Loucy (cell line): ENCODE measurements at regions not wholly inside any gene's neighbourhood (a gene's known extent, or its start where the extent isn't known, plus 50 kb on each side); places are given as distances from the start of the nearest gene placed in this dataset.

Source experiments
- H2AFZ ChIP-seq: fragments of 200-600 bp; sonication (generic); 2 replicates; pipeline ENCODE4 v1.6.0; 2016; ENCODE audit warnings: antibody characterized with exemption, mild to moderate bottlenecking, low read length, moderate library complexity
- H3F3A ChIP-seq: fragments of 200-600 bp; 2 replicates; pipeline ENCODE4 v1.6.0; 2016; ENCODE audit warnings: antibody characterized with exemption, low read depth, mild to moderate bottlenecking
- H3K27me3 ChIP-seq: fragments of 200-600 bp; sonication (generic); 2 replicates; pipeline ENCODE4 v1.6.1; 2014; ENCODE audit warnings: low read length, mild to moderate bottlenecking; ENCODE audit not compliant: insufficient read depth, poor library complexity, severe bottlenecking
- H3K36me3 ChIP-seq: fragments of 200-600 bp; sonication (generic); 2 replicates; pipeline ENCODE4 v1.6.1; 2016; ENCODE audit warnings: low read length; ENCODE audit not compliant: insufficient read depth
- H3K4me1 ChIP-seq: fragments of 200-600 bp; sonication (generic); 2 replicates; pipeline ENCODE4 v1.5.1; 2014; ENCODE audit warnings: low read length, mild to moderate bottlenecking; ENCODE audit not compliant: insufficient read depth, poor library complexity, severe bottlenecking
- H3K4me2 ChIP-seq: fragments of 200-600 bp; sonication (generic); 2 replicates; pipeline ENCODE4 v1.6.0; 2014; ENCODE audit warnings: antibody characterized with exemption, low read length, low read depth, mild to moderate bottlenecking; ENCODE audit not compliant: poor library complexity, severe bottlenecking
- H3K4me3 ChIP-seq: fragments of 200-600 bp; sonication (generic); 2 replicates; pipeline ENCODE4 v1.5.1; 2014; ENCODE audit warnings: low read length, mild to moderate bottlenecking, mixed read lengths; ENCODE audit not compliant: poor library complexity, severe bottlenecking
- H3K79me2 ChIP-seq: fragments of 200-600 bp; sonication (generic); 2 replicates; pipeline ENCODE4 v1.6.1; 2014; ENCODE audit warnings: low read length; ENCODE audit not compliant: insufficient read depth
- H3K9ac ChIP-seq: fragments of 200-600 bp; sonication (generic); 2 replicates; pipeline ENCODE4 v1.6.0; 2014; ENCODE audit warnings: mild to moderate bottlenecking, low read depth, low read length, moderate library complexity; ENCODE audit not compliant: poor library complexity, severe bottlenecking
- H3K9me2 ChIP-seq: fragments of 200-600 bp; sonication (generic); replicated peaks from 2 replicates; pipeline ENCODE4 v1.6.1; 2016; ENCODE audit warnings: low read depth, low read length, mixed read lengths
- H3K9me3 ChIP-seq: fragments of 200-600 bp; sonication (generic); 2 replicates; pipeline ENCODE4 v1.6.1; 2014; ENCODE audit warnings: mild to moderate bottlenecking, antibody characterized with exemption, low read length, low read depth; ENCODE audit not compliant: insufficient read depth
- H4K20me1 ChIP-seq: fragments of 200-600 bp; sonication (generic); 2 replicates; pipeline ENCODE4 v1.6.0; 2014; ENCODE audit warnings: antibody characterized with exemption, low read length, mild to moderate bottlenecking; ENCODE audit not compliant: insufficient read depth, poor library complexity, severe bottlenecking
- EZH2phosphoT487 ChIP-seq: fragments of 200-600 bp; IDR thresholded peaks from 2 replicates; pipeline ENCODE4 v1.6.1; 2018; ENCODE audit warnings: antibody characterized with exemption, mild to moderate bottlenecking, moderate library complexity, borderline replicate concordance
- TF ChIP-seq, protein P1 (sequence below): fragments of 200-600 bp; sonication (generic); conservative IDR thresholded peaks from 2 replicates; pipeline ENCODE4 v1.5.1; 2014; ENCODE audit warnings: mild to moderate bottlenecking, antibody characterized with exemption, low read length

GRCh38 chr6:145141572-145141971, 593.7 kb downstream of the EPM2A start:
- H3K4me2 ChIP-seq = no peak overlapping the region
- H3K4me1 ChIP-seq = no peaks in the 10 kb centered on the region
- no peaks in the 10 kb centered on the region for H3F3A ChIP-seq
- no peaks in the 10 kb centered on the region for H3K27me3 ChIP-seq
- H2AFZ ChIP-seq = no peak overlapping the region
- H3K36me3 ChIP-seq = no peaks in the 10 kb centered on the region
- H3K9ac ChIP-seq = no peak overlapping the region
- TF ChIP-seq EZH2phosphoT487 = no peak
- H3K79me2 ChIP-seq = no peaks in the 10 kb centered on the region
- H3K4me3 ChIP-seq = no peak overlapping the region
- H4K20me1 ChIP-seq = no peaks in the 10 kb centered on the region
- H3K9me2 ChIP-seq = no peaks in the 10 kb centered on the region
- H3K9me3 ChIP-seq = no peaks in the 10 kb centered on the region

DNA sequence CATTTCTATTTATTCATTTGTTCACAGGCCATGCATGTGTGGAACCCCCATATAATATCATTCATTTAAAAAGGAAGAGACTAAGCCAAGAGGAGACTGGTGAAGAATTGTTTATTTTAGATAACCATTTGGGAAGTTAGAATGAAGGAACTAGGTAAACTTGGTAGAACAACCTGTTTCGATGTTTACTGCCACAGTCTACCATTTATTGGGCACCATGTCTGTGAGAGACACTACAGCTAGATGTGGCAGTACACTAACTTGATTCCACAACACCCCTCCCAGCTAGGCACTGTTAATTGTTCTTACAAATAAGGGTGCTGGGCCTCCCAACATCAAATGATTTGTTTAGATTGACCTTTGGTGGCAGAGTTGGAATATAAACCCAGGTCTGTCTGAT, 592.4 kb downstream of the EPM2A start:
- H3K79me2 ChIP-seq = no peaks in the 10 kb centered on the region
- no peaks in the 10 kb centered on the region for H3K27me3 ChIP-seq
- H3F3A ChIP-seq = no peaks in the 10 kb centered on the region
- no peak overlapping the region for H3K9ac ChIP-seq
- no peaks in the 10 kb centered on the region for H3K36me3 ChIP-seq
- no peak overlapping the region for H3K4me2 ChIP-seq
- H3K4me3 ChIP-seq = no peak overlapping the region
- TF ChIP-seq, protein P1, sequence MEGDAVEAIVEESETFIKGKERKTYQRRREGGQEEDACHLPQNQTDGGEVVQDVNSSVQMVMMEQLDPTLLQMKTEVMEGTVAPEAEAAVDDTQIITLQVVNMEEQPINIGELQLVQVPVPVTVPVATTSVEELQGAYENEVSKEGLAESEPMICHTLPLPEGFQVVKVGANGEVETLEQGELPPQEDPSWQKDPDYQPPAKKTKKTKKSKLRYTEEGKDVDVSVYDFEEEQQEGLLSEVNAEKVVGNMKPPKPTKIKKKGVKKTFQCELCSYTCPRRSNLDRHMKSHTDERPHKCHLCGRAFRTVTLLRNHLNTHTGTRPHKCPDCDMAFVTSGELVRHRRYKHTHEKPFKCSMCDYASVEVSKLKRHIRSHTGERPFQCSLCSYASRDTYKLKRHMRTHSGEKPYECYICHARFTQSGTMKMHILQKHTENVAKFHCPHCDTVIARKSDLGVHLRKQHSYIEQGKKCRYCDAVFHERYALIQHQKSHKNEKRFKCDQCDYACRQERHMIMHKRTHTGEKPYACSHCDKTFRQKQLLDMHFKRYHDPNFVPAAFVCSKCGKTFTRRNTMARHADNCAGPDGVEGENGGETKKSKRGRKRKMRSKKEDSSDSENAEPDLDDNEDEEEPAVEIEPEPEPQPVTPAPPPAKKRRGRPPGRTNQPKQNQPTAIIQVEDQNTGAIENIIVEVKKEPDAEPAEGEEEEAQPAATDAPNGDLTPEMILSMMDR = no peak
- no peak for TF ChIP-seq EZH2phosphoT487
- no peaks in the 10 kb centered on the region for H3K9me2 ChIP-seq
- no peaks in the 10 kb centered on the region for H3K9me3 ChIP-seq
- no peaks in the 10 kb centered on the region for H3K4me1 ChIP-seq
- no peak overlapping the region for H2AFZ ChIP-seq
- no peaks in the 10 kb centered on the region for H4K20me1 ChIP-seq

GRCh38 chr6:145143379-145143778, 591.9 kb downstream of the EPM2A start:
- Histone ChIP-seq H4K20me1 (no peaks in the 10 kb centered on the region), H3K9me3 (no peaks in the 10 kb centered on the region)
- TF ChIP-seq, protein P1 = no peak
- TF ChIP-seq EZH2phosphoT487 = no peak

GRCh38 chr6:145147559-145147958, 587.8 kb downstream of the EPM2A start:
- Histone ChIP-seq H3K4me3 (no peak overlapping the region), H3K9me3 (no peaks in the 10 kb centered on the region), H3K36me3 (no peaks in the 10 kb centered on the region), H3F3A (no peaks in the 10 kb centered on the region), H3K9ac (no peak overlapping the region), H3K4me1 (no peaks in the 10 kb centered on the region), H3K9me2 (no peaks in the 10 kb centered on the region), H2AFZ (no peak overlapping the region), H3K27me3 (no peaks in the 10 kb centered on the region), H3K79me2 (no peaks in the 10 kb centered on the region), H3K4me2 (no peak overlapping the region), H4K20me1 (no peaks in the 10 kb centered on the region)
- TF ChIP-seq, protein P1 = no peak
- TF ChIP-seq EZH2phosphoT487 = no peak

More at GRCh38 chr6:145143379-145143778, 591.9 kb downstream of the EPM2A start:
- H3K79me2 ChIP-seq = no peaks in the 10 kb centered on the region
- no peak overlapping the region for H3K9ac ChIP-seq
- no peak overlapping the region for H3K4me3 ChIP-seq
- H3K9me2 ChIP-seq = no peaks in the 10 kb centered on the region
- no peak overlapping the region for H2AFZ ChIP-seq
- H3K36me3 ChIP-seq = no peaks in the 10 kb centered on the region
- H3K4me2 ChIP-seq = no peak overlapping the region
- H3F3A ChIP-seq = no peaks in the 10 kb centered on the region
- no peaks in the 10 kb centered on the region for H3K4me1 ChIP-seq
- H3K27me3 ChIP-seq = no peaks in the 10 kb centered on the region
